Left hindlimb (tissue), 1 donor: ENCODE measurements at regions not wholly inside any gene's neighbourhood (a gene's known extent, or its start where the extent isn't known, plus 50 kb on each side); places are given as distances from the start of the nearest gene placed in this dataset.
"Not testable (repeated sequence)": the region's sequence is repeated elsewhere in the genome, so short reads cannot be mapped to it uniquely, and the experiment has no call there.

ENCODE experiments used
- DNase-seq: peaks from one replicate; pipeline ENCODE4 v3.0.0-alpha.2; 2018

DNA sequence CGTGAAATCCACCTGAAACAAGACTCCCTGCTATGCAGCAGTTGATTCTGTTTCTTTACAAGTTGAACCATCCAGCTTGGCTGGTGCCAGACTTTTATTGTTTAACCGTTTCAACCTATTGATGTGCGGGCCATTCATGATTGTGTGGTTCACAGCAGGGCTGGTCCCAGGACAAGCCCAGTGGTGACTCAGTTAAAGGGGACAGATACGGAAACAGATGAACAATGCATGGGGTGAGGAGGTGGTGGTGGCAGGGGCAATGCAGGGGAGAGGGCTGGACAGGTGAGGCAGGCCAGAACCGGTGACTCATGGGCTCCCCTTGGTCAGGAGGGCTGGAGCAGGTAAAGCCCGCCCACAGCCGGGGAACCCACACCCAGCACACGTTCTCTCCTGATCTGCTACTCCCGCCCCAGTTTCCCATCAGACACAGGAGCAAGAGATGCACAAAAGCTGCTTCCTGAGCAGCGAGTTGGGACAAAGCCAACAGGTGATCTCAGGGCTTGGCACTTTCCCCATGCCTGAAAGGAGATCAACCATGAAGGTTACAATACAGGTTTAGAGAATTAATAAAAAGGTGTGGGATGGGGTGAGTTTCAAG is 232.2 kb downstream of the LY86 start:
- DNase-seq: no peak

DNA sequence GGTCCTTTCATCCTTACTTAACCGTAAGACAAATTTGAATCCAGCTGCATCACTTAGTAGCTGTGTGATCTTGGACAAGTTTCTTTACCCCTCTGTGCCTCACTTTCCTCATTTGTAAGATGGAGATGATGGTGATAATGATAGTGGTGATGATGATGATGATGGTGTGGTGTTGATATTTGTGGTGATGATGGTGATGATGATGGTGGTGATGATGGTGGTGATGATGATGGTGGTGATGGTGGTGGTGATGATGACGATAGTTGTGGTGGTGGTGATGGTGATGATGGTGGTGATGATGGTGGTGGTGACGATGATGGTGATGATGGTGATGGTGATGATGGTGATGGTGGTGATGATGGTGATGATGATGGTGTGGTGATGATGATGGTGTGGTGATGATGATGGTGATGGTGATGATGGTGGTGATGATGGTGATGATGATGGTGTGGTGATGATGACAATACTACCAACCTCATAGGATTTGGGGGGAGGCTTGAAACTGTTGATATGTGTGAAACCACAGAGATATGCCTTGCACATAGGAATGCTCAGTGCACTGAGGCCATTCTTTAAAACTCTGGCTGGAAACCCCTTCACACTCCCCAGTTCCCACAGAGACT is 233.2 kb downstream of the LY86 start:
- no peak for DNase-seq

DNA sequence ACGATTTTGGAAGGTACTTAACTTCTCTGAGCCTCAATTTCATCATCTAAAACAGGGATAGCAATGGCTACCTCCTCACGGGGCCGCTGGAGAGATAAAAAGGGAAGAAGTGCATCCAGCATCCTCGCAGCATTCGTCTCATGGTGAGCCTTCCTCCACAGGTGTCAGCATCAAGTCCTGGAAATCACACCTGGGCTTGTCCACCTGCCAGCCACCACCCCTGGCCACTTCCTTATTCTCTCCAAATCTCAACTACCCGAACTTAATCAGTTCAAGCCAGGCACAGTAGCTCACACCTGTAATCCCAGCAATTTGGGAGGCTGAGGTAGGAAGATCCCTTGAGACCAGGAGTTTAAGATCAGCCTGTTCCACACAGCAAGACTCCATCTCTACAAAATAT is 234.5 kb downstream of the LY86 start:
- no peak for DNase-seq

DNA sequence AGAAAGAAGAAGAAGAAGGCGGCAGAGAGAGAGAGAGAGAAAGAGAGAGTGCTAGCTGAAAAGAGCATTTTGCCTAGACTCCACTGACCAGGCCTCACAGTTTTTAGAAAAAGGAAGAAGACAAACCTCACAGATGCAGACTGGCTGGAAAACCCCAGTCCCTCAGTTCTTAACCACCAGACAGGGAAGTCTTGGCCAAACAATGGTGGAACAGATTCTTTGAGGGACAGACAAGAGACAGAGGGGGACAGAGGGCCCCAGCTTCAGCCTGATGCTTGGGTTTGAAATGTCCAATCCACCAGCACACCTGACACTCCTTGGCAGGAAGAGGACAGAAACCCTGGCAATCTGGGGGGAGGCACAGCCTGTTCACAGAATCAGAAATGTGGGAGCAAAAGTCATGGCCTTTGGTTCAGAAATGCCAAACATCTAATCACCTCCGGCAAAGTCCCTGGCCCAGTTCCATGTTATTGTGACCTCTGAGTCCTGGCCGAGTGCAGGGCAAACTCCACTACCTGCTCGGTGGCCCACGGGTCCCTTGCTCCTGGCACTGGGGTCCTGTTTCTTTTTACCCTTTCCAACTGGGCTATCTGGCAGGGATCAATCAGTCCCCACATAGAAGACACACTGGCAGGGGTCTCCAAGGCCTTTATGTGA is 235.2 kb downstream of the LY86 start:
- DNase-seq: no peak

DNA sequence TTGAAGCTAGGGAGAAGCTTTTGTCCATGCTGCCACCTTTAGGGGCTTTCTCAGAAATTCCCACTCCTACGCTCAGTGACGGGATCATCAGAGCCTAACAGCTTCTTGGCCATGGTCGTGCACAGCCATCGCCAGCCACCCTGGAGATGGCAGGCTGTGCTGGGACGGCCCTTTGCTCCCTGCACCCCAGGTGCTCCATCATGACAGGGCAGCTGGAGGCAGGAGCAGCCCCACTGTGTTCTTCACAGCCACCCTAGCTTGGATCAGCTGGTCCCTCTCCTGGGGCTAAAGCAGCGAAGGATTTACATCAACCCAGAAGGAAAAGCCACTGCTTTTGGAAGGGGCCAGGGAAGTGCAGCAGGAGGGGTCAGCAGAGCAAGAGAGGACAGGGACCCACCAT is 235.9 kb downstream of the LY86 start:
- DNase-seq: no peak

DNA sequence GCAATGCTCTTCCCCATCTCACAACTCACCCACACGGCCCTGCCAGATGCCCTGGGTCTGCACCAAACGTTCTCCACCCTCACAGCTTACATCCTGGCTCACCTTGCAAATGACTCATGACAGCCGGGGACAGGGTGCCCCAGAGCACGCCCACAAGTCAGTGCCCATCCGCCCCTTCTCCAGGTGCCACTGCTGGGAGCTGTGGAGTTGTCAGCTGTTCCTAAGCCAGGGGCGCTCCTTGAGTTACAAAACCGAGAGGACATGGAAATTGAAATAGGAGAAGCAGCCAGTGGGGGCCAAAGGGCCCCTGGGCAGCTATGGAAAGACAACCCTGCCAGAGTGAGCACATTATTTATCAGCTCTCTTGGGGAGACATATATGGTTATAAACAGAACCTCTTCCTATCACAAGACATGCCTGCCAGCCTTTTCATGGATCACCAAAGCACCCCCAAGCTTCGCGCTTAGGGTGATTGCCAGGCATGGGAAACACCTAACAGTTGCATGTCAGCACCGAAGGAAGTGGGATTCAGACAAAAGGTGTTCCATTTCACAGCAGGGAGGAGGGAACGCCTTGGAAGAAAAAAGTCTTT is 236.8 kb downstream of the LY86 start:
- DNase-seq: no peak

DNA sequence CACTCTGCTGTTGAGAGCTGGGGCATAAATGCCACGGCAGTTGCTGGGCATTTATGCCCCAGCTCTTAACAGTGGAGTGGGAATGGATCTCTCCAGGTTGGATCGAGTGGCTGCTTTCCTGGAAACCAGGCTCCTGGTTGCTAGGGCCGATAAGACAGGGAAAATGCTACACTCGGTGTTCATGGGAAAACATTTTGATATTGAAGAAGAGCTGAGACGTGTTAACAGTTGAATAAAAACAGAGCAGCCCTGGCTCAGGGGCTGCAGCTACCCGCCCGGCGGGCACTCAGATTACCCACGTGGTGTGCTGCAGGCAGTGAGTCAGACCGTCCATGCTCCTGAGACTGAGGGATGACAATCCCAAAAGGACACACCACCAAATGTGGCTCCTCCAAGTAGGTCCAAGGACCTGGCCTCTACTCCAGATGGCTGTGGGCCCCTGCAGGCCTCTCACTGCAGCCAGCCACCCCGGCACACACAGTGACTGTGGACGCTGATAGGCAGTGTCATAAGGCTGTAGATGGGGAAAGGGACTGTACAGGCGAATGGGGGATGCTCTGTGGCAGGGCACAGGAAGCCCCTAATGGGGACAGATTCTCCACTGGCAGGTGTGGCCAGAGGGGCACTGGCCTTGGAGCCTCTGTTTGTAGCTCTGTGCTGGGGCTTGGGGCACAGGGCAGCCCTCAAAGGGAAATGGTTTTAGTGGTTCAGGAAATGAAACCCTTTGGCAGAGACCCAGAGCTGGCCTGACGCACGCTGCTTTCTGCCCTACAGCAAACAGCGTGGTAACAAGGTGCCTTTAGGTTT is 237.8 kb downstream of the LY86 start:
- DNase-seq: peak; percentile 50

DNA sequence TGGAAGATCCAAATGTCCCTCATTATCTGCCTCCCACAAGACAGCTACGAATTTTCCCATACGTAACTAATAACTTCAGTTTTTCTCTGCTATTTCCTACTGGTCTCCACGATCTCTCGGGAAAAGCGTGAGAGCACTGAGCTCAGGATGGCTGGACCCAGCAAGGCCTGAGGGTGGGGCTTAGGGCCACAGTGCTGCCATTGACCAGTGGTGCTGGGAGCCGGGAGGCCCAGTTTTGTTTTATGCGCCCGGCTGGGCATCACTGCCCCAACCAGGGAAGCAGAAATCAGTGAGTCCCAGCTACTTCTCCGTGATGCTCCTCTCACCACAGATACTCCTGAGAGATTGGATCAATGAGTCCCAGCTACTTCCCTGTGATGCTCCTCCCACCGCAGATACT is 238.4 kb downstream of the LY86 start:
- DNase-seq: no peak

DNA sequence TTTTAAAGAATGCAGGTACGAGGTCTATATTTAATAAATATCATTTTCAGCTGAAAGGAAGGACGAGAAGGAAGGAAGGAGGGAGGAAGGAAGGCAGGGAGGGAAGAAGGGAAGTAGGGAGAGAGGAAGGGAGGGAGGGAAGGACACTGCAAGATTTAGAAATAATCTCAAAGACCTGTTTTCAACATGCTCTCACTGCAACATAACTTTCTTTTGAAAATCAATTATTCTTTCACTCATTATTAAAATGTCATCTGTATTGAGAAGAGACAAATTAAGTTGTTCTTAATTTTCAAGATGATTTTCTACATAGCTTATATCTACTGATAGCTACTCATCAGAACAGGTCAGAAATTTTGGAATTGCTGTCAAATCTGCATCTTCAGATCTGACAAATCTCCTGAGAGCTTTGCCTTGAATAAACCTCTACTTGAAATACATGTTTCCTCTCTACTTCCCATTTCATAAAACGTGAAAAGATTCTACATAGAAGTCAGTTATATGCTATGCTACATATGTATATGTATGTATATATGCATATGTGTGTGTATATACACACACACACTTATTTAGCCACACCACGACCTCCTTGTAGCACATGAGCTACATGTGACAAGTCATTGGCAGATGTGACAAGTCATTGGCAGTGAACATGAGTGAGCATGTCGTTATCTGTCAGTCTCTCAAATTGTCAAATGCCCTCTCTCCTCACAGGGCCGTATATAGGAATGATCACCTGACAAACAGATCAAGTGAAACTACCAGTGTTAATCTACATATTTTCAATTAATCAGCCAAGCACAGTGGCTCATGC is 241.6 kb downstream of the LY86 start:
- DNase-seq: no peak

DNA sequence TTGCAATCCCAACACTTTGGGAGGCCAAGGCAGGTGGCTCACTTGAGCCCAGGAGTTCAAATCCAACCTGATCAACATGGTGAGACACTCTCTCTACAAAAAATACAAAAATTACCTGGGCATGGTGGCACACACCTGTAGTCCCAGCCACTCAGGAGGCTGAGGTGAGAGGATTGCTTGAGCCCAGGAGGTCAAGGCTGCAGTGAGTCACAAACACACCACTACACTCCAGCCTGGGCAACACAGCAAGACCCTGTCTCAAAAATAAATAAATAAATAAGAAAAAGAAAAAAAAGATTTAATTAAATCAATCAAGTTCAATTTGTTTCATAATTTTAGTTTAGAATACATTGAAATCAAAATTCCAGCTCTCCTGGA is 242.2 kb downstream of the LY86 start:
- not testable (repeated sequence) for DNase-seq

DNA sequence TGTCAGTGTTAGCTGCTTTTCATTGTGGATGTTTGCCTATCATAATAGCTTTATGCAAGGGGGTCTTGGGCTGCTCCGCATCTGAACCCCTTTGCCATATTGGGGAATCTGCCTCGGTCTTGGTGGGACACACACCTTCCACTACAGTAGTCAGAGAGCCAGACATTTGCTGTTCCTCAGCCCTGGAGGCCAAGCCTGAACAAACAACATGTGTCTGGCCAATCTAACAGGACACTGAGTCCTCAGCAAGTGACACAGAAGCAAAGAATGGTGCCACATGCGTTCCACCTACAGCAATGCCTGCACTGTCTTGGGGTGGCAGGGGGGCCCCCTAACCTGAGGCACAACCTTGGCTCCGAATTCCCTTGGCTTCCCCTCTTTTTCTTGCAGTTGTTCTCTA is 243.9 kb downstream of the LY86 start:
- DNase-seq: no peak

DNA sequence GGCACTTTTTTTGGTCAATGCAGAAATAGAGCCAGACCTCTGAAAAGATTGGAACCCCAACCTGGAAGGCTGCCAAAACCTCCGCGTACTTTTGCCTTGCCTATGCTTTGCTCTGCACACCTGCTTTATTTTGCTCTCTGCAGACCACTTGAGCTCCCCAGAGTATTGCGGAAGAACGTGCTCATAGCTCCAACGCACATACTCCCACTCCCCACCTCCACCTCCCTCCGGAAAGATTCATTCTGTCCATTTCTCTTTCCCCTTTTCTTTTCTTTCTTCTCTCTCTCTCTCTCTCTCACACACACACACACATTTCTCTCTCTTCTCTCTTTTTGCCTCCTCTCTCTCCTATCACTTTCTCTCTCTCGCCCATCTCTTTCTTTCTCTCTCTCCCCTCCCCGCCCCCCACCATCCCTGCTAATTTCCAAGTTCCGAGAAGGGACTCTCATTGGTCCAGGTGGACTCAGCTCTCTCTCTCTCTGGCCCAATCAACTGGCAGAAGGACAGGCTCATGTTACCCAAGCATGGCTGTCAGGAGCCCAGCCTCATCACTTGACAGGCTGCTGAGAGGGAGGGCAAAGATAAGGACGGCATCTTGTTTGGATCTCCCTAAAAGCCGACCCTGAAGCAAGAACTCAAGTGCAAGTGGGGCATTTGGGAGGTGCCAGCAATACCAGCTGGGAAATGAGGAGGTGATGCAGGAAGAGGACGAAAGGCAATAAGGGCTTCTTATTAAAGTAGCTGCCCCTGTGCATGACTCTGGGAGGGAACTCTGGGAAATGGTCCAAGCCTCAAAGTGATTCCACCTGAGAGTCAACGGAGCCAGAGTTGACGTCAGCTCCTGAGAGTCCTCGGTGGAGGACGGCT is 246.1 kb downstream of the LY86 start:
- DNase-seq: no peak

DNA sequence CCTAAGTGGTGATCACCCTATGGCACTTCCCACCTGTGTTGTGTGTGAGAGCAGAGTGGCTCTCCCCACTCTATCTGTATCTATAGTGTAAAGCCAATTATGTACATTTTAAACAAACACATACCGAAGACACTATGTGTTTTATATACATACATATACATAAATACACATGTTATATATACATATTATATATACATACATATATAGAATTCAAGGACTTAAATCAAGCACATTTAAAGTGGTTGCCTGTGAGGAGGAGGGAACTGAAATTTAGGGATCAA is 246.6 kb downstream of the LY86 start:
- no peak for DNase-seq

DNA sequence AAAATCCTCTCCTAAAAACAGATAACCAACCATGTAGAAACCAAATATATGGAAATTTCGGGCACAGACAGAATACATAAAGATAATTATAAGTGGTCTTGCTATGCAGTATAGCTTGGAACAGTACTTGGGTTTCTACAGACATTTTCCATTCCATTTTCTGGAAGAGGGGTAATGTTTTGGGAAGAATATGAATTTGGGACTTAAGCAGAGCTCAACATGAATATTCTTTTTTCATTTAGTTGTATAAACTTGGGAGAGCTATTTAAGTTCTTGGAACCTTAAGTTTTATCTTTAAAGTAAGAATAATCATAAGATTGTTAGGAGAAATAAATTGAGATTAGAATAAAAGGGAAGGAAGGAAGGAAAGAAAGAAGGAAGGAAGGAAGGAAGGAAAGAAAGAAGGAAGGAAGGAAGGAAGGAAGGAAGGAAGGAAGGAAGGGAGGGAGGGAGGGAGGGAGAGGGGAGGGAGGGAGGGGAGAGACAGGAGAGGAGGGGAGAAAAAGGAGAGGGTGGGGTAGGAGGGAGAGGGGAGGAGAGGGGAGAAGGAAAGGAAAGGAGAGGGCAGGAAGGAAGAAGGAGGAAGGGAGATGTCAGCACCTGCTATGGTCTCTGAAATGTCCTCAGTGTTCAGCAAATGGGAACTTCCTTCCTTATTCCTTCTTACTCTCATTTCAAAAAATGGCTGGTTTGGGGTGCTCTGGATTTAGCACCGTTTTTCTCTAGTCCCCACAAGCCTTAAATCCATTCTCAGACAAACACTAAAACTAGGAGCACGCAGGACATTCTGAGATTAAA is 248.3 kb downstream of the LY86 start:
- DNase-seq: no peak

DNA sequence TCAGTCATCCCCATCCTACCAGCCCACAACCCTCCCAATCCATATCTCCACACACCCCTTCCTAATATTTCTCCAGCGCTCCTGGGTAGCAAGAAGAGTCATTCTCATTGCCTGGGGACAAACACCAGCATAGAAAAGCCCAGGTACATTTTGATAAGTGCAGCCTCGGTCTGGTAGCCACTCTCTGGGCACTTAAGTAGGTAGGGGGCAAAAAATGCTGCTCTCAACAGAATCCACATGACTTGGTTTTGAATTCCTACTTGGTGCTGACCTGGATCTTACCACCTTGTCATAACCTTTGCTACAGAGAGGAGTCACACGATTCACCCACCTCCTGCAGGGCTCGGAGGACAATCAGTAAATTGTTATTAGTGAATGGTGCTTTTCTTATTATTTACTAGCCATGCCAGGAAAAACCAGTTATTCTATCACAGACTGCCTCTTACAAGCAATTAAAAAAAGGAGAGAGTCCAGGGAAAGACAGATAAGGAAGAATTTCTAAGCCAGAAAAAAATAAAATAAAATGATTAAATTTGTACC is 249.1 kb downstream of the LY86 start:
- DNase-seq: no peak

DNA sequence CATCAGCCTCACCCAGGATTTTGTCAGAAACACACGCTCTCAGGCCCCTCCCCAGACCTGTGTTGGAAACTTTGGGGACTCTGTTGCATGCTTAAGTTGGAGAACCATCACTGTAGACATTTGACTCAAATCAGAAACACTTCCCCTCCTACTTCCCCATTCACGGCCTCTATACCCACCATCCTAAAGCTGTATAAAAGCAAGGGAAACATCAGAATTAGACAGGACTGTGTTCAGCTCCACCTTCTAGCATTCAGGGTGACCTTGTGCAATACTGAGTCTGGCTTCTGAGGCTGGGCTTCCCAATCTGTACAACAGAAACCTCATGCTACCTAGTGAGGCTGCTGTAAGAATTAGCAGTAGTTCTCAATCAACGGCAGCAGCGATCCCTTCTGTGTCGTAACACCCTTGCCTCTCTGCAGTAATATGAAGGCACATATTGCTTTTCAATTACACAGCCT is 252.3 kb downstream of the LY86 start:
- DNase-seq: no peak

DNA sequence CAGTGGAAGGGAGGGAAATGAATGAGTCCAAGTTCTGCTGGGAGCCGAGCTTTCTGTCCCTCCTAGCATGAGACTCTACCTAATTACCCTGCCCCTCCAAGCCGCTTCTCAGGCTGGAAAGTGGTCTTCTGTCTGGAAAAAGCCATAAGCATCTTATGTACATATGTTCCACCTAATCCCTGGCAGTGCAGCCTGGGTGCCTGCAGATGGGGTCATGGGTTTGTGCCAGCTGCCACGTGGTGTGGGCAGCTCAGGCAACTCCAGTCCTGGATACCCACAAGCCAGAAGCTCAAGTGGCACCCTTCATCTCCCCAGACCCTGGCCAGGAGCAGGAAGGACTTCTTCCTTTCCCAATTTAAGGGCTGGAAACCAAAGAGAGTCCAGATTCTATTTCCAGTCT is 253.1 kb downstream of the LY86 start:
- no peak for DNase-seq

DNA sequence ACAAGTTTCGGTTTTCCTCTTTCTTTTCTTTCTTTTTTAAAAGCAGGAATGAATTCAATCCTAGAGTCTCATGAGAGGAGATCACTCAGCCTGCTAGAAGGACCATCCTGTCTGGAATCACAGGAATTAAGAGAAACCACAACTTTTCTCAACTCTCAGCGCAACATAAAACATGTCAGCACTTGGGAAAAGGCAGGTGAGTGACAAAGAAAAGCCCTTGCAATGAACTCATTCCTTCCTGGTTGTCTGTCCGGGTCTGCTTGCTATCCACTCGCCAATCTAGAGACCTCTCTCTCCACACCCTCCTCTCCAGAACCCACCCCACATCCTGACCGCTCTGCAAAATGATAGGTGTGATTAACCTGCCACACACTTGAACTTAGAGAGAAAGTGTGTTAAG is 253.8 kb downstream of the LY86 start:
- DNase-seq: no peak

DNA sequence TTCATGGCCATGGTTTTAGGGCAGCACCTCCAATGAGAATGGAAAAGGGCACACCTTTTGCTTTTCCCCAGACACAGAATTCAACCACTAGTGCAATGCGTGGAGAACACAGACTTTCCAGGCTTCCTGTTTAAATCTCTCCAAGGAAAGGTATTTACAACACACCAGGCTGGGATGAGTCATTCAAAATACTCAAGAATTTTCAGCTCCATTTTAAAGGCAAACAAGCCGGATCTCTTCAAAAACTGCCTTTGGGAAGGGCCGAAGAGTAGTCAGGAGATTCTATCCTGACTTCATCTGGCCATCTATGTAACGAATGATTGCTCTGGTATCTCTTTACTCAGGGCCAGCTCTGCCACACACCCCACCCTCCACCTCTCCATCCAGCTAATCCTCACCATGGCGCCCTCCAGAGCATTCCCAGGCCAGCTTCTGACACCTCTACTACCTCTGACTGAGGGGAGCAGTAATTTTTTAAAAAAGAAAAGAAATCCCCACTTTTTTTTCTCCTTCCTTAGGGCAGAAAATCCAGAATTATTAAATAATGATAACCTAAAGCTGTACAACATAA is 254.6 kb downstream of the LY86 start:
- DNase-seq: no peak

DNA sequence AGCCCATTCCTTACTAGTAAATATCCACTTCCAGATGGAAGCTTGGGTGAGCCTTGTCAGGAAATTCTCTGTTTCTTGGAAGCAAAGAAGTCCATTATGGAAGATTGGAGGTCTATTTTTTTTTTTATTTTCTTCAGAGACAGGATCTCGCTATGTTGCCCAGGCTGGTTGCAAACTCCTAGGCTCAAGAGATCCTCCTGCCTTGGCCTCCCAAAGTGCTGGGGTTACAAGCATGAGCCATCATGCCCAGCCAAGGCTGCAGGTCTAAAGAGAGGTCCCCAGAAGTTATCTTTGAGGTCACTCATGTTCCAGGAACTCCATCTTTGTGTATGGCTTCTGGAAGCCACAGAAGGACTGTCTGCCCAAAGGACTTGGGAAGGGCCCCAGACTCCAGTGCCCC is 255.3 kb downstream of the LY86 start:
- no peak for DNase-seq
